Activated CD4-positive, alpha-beta T cell treated with anti-CD3 and anti-CD28 coated beads, Interleukin-10, Interleukin-2, amounts not matched to agents 100 ng/mL and 50 ng/mL, durations not matched to agents 16 hours and 8 hours (primary cell): ENCODE measurements at regions not wholly inside any gene's neighbourhood (a gene's known extent, or its start where the extent isn't known, plus 50 kb on each side); places are given as distances from the start of the nearest gene placed in this dataset.

Experiments used
- DNase-seq: peaks from one replicate; pipeline ENCODE4 v3.0.0-alpha.2; 2020

- no peak for DNase-seq
Measured at GRCh38 chr15:62477929-62478328, 312.8 kb upstream of the C2CD4B start.

DNA sequence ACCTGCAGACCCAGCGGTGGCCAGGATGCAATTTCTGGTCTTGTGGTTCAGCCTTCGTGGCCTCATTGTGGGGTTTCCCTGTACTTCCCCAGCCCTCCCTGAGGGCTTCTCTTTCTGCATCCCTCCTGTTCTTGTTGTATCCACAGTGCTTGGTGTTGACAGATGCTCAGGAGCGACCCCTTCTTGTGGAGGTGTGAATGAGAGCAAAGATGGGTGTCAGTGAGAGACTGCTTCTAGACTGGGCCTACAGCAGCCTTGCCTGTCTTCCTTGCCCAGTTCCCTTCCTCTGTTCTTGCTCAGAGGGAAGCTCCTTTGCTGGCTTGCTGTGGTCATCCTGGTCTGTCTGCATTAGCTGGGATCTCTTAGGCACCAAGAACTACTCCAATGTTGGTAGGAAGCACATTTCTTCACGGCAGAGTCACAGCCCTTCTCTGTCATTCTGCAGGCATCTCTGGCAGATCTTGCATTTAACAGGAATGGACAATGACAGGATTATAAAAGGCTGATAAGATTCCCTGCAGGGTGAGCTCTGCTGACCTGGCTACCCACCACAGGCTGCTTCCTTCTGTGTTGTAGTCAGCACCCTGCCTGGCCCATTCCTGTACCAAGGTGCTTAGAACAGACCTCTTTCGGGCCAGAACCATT is 317.8 kb upstream of the C2CD4B start:
- peak; percentile 29 for DNase-seq

GRCh38 chr15:62483814-62484213 is 318.7 kb upstream of the C2CD4B start:
- no peak for DNase-seq

DNA sequence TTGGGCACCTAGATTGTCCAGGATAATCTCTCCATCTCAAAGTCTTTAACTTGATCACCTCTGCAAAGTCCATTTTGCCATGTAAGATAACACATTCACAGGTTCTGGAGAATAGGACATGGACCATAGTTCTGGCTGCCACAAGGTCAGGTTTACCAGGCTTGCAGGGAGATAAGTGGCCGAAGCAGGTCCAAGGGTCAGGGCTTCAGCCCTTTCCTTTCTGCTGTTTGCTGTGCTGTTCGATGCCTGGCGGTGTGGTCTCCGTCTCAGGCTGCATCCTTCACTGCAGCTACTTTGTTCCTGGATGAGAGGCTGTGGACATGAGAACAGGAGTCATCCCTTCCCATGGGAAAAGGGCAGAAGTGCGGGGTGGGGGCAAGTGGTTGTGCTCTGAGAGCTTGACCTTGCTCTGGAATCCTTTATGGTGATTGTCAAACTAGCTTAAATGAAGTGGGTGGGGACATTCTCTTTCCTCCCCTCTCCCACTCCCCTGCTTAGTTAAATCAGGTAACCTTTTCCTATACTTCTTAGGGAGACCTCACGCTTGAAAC is 320.2 kb upstream of the C2CD4B start:
- DNase-seq, result no peak

GRCh38 chr15:62486041-62486440 is 321.0 kb upstream of the C2CD4B start:
- no peak for DNase-seq

DNA sequence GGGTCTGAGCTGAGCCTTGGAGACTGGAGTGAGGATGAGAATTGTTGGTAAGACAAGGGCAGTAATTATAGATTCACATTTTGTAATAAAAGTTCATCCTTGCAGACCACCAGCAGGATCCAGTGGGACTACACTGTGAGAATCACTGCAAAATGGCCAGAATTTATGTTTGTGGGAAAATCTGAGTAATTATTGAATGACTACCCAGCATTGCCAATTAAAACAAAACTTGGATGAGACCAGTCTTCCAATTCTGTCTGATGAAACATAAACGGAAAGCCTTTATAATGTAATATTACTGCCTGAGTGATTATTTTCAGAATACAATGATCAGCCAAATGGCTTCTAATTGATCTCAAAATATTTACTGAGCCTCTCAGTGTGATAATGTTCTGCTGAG is 323.3 kb upstream of the C2CD4B start:
- no peak for DNase-seq

DNA sequence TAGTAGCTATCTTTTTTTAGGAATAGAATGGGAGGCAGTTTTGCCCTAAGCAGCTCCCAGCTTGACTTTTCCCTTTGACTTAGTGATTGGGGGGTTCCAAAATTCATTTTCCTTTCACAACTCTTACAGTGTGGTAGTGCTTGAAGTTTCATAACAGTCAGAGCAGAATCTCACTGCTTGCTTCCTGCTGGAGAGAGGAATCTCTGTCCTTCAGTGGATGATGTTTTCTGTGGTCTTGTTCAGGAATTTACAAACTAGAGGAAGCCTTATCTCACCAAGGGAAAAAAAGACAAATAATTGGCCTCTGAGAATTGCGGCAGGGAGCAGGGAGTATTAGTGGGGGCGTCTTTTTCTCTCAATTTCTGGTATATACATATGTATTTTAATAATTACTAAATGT is 326.6 kb upstream of the C2CD4B start:
- no peak for DNase-seq

DNA sequence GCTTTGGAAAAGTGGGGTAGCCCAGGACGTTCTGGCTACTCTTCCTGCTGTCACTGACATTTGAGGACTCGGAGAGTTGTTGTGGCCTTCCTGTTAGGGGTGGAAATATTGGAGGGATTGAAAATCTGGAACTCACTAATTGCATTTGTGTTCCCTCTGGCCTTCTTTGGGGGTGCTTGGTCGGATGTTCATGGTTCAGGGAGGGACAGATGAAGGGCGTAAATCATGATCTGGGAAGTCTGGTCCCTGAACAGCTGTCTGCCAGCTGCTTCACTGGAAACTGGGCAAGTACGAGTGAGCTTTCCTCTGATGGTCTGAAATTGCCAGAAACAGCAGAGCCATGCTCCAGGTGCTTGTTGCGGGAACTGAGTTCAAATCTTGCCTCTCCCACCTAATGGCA is 327.8 kb upstream of the C2CD4B start:
- no peak for DNase-seq

DNA sequence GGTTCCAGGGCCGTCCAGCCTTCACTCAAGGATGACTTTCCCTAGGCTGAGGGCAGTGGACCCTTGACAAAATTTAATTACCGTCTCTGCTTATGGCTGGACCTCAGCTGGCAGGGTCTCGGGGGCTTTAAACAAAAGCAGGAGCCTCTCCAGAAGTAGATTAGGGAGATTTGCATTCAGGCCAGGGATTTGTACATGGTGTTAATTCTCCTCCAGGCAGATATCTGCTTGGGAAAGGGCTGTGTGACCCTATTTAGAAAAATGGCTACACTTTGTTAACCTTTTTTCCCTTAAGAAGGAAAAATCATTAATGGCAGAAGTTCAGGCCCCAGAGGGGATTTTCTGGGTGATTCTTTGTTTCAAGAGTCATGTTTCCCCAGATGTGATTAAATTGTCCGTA is 329.1 kb upstream of the C2CD4B start:
- no peak for DNase-seq

DNA sequence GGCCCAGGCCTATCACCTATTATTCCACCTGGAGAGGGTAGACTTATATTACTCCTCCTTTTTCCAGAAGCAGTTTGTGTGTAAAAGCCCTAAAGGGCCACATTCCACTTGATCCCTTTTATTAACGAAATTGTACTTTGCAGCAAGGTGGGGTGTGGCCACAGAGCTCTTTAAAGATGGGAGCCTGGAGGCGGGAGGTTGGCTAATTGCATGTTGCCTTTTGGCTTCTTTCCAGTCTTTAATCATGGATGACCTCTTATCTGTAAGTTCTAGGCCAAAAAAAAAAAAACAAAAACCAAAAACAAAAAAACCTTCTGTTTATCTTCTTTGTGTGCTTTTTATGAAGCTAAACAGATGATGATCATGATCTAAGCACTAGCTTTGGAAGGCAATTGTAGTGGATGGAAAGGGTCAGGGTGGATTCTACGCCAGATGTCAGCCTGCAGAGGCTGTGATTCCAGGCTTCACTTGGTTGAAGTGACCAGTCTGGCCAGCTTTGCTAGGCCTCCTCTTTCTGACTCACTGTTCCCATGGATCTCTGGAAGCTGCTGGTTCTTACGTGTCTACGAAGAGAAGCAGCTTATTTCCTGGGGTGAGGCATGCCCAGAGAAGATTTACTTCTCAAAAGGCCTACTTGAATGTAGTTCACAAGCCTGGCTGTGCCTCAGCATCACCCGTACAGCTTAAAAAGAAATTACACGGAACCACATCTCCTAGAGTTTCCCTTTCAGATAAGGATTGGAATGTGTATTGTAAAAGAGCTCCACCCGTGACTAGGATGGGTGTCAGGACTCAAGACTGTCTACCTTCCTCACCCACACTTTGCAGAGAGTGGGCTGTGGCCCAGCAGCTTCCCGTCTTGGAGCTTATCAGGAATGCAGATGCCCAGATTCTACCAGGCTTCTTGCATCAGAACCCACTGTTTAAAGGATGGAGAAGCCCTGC is 330.9 kb upstream of the C2CD4B start:
- DNase-seq, result no peak

DNA sequence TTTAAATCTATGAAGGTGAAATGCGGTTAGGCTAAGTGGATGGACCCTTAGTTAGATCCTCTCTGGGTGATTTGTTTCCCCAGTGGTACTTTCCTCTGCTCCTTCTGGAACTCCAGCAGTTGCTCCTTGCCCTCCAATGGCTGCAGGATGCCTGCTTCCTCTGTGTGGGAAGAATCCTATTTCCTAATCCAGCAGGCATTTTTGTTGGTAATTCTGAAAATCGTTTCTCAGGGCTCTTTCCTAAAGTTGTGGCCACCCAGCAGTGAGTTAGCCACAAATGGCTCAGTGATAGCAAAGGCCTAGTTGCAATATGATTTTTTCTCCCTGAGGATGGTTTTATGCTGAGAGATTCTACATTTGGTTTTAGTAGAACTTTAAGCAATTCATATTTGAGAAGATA is 332.3 kb upstream of the C2CD4B start:
- DNase-seq, result no peak

GRCh38 chr15:62498278-62498677 is 333.2 kb upstream of the C2CD4B start:
- no peak for DNase-seq

DNA sequence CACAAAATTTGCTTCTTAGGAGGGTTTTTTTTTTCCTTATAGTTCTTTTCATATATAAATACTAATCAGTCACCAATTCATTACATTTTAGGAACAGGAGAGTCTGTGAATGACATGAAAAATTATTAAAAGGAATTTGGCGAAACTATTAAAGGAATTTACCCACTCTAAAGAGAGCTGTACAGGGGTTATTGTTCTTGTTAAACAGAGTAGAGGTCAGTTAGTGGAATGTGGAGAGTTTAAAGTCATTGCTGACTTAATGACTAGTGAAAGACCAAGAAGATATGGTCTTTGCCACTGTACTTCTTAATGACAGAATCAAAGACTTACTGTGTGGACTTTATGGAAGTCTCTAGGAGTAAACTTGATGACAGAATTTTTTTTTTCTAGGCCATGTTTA is 333.6 kb upstream of the C2CD4B start:
- DNase-seq, result no peak

GRCh38 chr15:62500325-62500724 is 335.2 kb upstream of the C2CD4B start:
- DNase-seq, result no peak

DNA sequence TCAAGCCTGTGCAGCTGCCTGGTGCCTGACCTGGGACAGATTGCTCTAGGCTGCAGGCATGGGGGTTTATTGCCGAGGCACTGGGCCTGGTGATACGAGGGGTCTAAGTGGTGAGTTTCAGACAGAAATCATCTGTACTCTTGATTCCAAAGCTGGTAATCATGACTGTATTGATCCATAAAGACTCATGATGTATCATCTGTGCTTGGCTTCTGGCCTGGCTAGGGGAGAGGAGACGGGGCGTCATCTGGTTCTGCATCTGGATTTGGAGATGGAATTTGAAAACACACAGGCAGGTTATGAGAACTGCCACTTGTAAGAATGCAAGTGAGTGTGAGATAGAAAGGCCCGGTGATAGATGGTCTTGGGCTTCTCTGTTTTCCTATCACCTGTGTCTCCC is 337.4 kb upstream of the C2CD4B start:
- DNase-seq, result no peak

- DNase-seq, result no peak
Measured at GRCh38 chr15:62503451-62503850, 338.4 kb upstream of the C2CD4B start.

DNA sequence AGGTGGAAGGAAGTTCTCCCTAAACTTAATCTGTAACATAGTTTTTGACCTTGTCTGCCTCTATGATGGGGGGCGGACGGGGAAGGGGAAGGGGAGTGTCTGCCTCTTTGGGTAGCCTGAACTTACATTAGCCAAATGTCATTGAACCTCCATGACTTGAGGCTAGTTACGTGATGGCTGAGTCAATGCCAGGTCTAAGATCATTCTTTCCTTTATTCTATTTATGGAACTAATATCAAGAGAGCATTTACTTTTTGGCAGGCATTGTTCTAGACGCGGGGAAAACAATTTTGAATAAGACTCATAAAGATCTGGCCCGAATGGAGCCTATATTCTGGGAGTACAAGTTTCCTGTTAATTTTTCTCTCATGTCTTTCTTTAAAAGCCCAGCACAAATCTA is 340.7 kb upstream of the C2CD4B start:
- DNase-seq, result no peak

- no peak for DNase-seq
Measured at GRCh38 chr15:62506217-62506805, 341.2 kb upstream of the C2CD4B start.

GRCh38 chr15:62509395-62509958 is 344.4 kb upstream of the C2CD4B start:
- DNase-seq, result no peak

GRCh38 chr15:62510791-62511190 is 345.7 kb upstream of the C2CD4B start:
- no peak for DNase-seq

DNA sequence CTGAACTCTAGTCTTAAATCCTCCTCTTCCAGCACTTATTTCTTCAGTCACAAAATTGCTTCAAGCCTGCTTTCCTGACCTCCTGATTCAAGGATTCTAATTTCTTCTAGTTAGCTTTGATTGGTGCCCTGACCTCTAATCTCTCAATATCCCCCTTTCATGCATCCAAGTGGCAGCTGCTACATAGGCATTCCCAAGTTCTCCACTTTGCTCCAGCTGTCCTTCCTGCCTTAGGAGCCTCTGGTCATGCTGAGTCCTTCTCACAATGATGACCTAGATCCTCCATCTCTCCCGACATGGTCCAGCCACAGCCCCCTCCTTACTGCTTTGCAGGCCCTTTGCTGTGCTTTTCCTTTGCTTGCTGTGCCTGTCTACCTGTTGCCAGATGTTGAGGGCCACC is 347.8 kb upstream of the C2CD4B start:
- DNase-seq, result no peak

- DNase-seq, result no peak
Measured at GRCh38 chr15:62513893-62514292, 348.8 kb upstream of the C2CD4B start.

DNA sequence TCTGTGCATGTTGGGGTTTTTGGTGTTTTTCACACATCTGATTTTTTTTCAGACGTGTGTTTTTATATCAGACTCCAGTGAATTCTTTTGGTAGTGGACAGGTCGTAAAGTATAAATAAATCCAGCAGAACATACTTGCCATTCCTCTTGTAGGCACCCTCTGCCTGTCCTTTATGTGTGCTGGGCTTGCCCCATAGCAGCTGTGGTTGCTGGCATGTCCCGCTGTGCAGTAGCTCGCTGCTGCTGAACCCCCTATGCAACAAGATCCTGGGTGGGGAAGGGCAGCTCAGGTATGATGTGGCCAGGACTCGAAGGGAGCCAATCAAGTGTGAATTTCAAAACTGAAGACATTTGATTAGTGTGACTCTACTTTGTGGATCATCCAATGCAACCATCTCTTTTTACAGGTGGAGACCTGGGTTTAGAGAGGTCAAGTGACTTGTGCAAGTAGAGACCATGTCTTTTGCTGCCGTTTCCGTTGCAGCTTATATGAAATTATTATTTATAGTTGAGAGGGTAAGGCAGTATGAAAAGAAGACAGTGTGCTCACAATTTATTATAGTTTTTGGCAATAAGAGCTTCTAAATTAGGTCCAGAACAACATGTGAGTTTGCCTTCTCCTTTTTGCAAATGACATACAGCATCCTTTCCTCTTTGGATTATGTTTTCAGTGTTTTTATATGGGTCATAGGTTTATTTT is 350.8 kb upstream of the C2CD4B start:
- DNase-seq, result no peak
